GM19351 (cell line): ENCODE measurements at regions not wholly inside any gene's neighbourhood (a gene's known extent, or its start where the extent isn't known, plus 50 kb on each side); places are given as distances from the start of the nearest gene placed in this dataset.
"Not testable (repeated sequence)": the region's sequence is repeated elsewhere in the genome, so short reads cannot be mapped to it uniquely, and the experiment has no call there.

Source experiments
- ATAC-seq: cut with Tn5 transposase; IDR thresholded peaks from one replicate; pipeline ENCODE4 v1.9.1; 2021; ENCODE audit warnings: mild to moderate bottlenecking, moderate library complexity; ENCODE audit not compliant: unreplicated experiment

GRCh38 chr11:92168936-92169335 lies 55.7 kb upstream of the FAT3 start:
- ATAC-seq = no peak

GRCh38 chr11:92167571-92167970 lies 57.0 kb upstream of the FAT3 start:
- no peak for ATAC-seq

DNA sequence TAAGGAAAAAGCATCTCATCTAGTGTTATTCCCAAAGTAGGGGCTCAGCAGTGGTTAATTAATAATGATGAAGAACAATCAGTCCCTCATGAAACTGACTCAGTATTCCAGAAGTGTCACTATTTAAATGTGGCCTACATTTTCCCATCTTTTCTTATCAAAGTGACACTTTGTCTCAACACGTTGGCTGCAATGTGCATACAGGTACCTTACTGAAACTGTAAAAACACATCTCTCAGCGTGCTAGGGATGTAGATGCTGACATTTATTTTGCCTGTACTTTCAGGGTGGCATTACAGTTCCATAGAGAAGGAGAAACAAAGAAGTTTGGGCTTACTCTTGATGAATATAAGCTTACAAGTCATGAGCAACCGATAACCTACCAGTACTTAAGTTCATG lies 58.3 kb upstream of the FAT3 start:
- no peak for ATAC-seq

DNA sequence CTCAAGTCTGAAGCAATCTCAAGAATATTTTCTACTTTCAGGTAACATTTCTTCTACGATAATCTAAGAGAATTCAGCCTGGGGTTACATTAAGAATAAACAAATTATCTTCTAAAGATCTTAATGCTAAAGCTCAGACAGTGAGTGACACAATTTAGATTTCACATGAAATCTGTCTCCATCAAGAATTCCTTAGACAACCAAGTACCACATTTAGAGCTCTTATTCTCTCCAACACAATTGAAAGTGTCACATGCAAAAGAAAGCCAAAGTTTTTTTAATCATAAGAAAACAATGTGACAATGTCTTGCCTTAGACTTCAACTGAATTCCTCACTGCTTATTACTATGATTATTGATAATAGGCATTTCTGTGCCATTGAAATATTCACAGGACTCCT lies 60.7 kb upstream of the FAT3 start:
- ATAC-seq = no peak

DNA sequence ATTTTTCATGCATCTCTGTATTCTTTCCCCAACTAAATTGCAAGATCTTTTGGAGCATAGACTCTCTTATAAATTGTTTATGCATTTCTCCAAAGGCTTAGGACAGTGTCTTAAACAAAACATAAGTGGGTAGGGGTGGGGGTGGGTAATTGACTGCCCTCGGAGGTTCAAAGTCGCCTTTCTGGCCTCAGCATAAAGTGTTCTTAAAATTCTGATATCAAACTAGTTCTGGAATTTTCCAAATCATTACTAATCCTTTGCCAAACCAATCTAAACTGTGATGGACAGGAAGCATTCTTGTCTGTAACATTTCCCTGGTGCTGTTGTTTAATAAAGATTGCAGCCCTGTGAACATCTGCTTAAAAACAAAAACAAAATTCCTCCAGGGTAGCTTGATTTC lies 61.8 kb upstream of the FAT3 start:
- no peak for ATAC-seq

- ATAC-seq = no peak
Measured at GRCh38 chr11:92159931-92160330, 64.7 kb upstream of the FAT3 start.

DNA sequence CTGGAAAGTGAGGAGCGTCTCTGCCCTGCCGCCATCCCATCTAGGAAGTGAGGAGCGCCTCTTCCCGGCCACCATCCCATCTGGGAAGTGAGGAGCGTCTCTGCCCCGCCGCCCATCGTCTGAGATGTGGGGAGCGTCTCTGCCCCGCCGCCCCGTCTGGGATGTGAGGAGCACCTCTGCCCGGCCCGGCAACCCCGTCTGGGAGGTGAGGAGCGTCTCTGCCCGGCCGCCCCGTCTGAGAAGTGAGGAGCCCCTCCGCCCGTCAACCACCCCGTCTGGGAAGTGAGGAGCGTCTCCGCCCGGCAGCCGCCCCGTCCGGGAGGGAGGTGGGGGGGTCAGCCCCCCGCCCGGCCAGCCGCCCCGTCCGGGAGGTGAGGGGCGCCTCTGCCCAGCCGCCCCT lies 67.2 kb upstream of the FAT3 start:
- not testable (repeated sequence) for ATAC-seq

DNA sequence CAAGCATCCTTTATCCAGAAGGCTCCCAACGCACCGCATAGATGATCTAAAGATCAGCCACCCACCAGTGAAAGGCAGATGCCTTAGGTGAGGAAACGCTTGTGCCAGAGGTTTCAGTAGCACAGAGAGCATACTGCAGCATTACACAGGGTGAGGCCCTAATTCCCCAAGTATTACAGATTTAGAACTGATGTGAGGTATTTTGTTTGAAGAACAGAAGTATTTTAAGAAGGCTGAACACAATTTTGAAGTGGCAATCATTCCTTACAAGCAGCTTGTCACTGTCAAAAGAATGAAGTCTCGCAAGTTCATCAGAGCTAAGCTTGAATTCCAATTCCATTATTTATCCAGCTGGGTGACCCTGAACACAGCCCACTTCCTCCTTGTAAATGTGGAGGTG lies 70.0 kb upstream of the FAT3 start:
- no peak for ATAC-seq

GRCh38 chr11:92154110-92154509 lies 70.5 kb upstream of the FAT3 start:
- ATAC-seq = no peak

- ATAC-seq = no peak
Measured at GRCh38 chr11:92153542-92153941, 71.1 kb upstream of the FAT3 start.

DNA sequence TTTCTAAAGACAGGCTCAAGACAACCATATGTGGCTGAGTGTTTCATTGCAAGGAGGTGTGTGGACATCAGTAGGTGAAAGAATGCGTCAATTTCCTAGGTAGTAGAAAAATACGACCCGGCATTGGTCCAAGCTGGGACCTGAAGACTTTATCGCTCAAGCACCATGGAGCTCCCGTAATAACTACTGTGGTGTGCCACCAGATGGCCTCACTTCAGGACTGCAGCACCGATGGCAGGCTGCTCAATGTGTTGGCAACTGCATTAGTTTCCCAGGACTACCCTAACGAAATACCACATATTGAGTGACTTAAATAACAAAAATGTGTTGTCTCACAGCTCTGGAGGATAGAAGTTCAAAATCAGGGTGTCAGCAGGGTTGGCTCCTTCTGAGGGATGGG lies 72.4 kb upstream of the FAT3 start:
- ATAC-seq = no peak

DNA sequence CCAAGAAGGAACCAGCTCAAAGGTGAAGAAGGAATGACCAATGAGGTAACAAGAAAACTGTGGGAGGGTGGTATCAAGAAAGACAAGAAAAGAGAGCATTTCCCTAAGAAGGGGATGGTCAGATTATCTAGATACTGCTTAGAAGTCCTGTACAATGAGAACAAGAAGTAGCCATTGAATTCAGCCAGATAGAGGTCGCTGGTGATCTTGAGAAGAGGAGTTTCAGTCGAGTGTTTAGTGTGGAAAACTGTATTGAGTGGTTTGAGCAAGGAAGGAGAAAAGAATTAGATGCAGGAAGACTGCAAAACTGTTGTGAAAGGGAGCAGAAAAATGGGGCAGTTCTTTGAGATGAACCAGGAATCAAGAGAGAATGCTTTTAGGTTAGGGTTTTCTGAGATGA lies 74.6 kb upstream of the FAT3 start:
- no peak for ATAC-seq

GRCh38 chr11:92141725-92142124 lies 82.9 kb upstream of the FAT3 start:
- ATAC-seq = no peak

DNA sequence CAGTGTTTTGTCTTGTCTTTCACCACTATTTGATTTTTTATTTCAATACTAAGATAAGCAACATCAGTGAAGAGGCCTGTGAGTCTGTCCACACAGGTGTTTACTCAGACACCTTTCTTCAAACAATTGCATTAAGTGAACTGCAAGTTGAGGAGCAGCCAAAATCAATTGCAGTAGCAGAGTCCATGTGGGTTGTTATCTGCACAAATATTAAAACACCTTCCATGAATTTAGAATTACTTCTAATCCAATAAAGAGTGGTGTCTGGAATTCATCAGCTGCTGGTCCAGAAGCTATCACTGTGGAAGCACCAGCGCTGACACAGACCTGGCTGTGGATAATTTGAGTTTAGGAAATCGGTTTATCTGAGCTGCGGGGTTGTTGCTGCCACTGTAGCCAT lies 83.5 kb upstream of the FAT3 start:
- no peak for ATAC-seq

GRCh38 chr11:92140021-92140420 lies 84.6 kb upstream of the FAT3 start:
- ATAC-seq = no peak

- no peak for ATAC-seq
Measured at GRCh38 chr11:92138296-92138695, 86.3 kb upstream of the FAT3 start.

DNA sequence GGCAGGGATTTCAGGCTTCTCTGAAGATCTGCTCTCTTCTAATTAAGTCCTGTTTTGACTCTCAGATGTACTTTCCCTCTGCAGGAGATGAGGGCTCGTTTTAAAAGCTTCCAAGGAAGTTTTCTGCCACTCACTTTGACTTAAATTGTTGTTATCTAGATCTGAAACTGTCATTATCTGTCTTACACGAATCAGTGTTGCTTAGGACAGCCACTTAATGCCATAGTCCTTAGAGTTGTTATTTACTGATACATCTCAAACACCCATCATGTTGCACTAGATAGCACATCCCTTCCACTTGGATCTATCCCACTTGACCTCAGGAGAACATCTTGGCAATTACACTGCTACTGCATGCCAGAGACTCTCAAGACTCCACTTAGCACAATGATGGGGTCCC lies 86.9 kb upstream of the FAT3 start:
- no peak for ATAC-seq

DNA sequence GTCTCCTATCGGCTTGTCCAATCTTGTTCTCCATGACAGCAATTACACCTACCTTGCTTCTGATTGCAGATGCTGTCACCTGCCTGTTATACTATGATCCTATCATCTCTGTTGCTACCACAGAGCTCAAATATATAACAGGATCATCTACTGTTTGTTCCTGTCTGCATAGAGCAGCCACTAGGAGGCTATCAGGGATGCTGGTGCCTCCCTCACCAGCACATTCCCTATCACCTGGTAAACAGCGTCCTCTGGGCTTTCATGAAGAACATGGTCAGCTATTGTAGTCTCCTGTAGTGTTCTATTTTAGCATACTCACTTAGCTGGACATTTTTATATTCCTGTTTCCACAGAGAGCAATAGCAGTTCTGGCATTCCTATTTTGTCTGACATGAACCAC lies 87.8 kb upstream of the FAT3 start:
- ATAC-seq = no peak

GRCh38 chr11:92131289-92131865 lies 93.2 kb upstream of the FAT3 start:
- no peak for ATAC-seq

DNA sequence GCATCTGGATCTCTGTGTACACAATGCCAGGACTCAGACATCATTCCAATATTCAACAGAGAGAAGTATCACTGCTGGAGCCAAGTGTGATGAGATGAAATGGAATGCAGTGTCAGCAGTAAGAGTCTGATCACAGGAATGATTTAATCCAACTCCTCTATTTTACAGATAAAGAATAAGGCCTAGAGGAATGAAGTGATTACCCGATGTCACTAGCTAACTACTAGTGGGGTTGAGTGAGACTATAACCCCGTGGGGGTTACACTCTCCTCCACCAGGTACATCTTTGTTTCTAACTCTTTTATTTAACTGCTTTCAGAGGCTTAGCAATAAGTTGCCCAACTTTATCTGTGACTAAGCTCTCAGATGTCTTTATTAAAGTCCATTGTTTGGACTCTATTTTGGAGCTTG lies 94.2 kb upstream of the FAT3 start:
- no peak for ATAC-seq

DNA sequence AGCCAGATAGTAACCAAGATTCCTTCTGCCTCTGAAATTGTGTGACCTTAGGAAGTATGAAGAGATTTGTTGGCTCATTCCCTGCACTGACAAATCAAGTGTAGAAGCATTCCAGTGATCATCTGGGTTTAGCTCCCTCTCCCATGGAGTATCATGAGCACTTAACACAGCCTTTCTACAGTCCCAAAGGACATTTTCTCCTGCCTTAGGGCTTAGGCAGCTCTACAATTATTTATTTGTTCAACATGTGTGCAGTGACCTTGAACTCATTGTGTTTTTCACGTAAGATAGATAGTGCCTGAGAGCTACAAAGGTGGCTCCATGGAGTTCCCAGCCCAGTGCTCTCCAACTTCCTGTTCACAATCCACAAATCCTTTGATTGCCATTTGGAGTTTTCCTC lies 94.8 kb upstream of the FAT3 start:
- ATAC-seq = no peak

DNA sequence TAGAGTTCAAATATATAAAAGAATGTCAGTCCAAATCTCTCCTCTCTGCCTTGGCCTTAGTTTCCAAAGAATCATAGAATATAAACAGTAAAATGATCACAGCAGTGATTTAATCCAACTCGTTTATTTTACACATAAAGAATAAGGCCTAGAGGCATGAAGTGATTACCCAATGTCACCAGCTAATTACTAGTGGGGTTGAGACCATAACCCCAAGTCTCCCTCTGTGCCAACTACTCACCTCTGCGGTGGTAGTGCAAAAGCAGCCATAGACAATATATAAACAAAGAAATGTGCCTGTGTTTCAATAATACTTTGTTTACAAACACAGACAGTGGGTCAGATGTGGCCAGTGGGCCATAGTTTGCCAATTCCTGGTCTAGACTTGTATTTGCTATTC lies 96.6 kb upstream of the FAT3 start:
- no peak for ATAC-seq

GRCh38 chr11:92125321-92125720 lies 99.3 kb upstream of the FAT3 start:
- ATAC-seq = no peak

DNA sequence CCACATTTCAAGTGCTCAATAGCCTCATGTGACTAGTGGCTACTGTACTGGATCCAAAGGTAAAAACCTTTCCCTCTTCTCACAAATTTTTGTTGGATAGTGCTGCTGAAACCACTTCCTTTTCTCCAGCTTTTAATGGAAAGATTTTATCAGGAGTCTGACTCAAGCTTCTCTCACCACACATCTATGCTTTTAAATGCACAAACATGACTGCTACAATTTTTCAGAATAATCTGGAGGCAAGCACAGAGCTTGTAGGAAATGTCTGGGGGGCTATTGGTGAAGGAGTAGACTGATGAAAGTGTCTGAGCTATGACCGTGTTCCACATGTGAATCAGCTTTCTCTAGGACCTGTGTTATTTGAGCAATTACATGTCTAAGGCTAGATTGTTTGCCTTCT lies 101.1 kb upstream of the FAT3 start:
- ATAC-seq = no peak
